ENCODE measurements at regions not wholly inside any gene's neighbourhood (a gene's known extent, or its start where the extent isn't known, plus 50 kb on each side); places are given as distances from the start of the nearest gene placed in this dataset.
A peak's percentile ranks its signal among the peaks of the same experiment; 100 is the strongest.

- Histone ChIP-seq H3K4me1 (ENCODE audit: insufficient read depth, low read length) (no peaks in the 10 kb centered on the region), H3K9me3 (ENCODE audit: low read length) (no peaks in the 10 kb centered on the region), H3K4me2 (ENCODE audit: low read depth, low read length) (no peak overlapping the region), H3K79me2 (ENCODE audit: insufficient read depth, low read length) (no peaks in the 10 kb centered on the region), H3K4me3 (replicated peaks in 1 of 3; ENCODE audit: insufficient read depth in 1 of 3, low read depth in 2 of 3, low read length in 3 of 3) (no peak overlapping the region), H3K36me3 (replicated peaks in 1 of 2; ENCODE audit: control insufficient read depth in 1 of 2, insufficient read depth in 2 of 2, low read length in 2 of 2) (no peaks in the 10 kb centered on the region), H3K9ac (ENCODE audit: insufficient read depth, low read depth, low read length) (no peak overlapping the region), H3K27ac (ENCODE audit: extremely low read length, insufficient read depth, low read length) (no peak overlapping the region), H4K20me1 (ENCODE audit: insufficient read depth, low read length) (no peaks in the 10 kb centered on the region; the same call in 1 of the 2 replicates), H2AFZ (ENCODE audit: low read length) (no peak overlapping the region), H3K27me3 (ENCODE audit: control insufficient read depth in 1 of 2, insufficient read depth in 2 of 2, low read length in 2 of 2) (peaks cover 6 to 42% of the 10 kb centered on the region in 2 experiments; a peak in 4 of 5 replicates)
- ChIA-PET POLR2A (no interaction called here), CTCF (ENCODE audit: low intra/inter-chr PET ratio, low total read pairs) (no interaction called here)
- in situ Hi-C loops (cut with HindIII; ENCODE audit: extremely low pct_ligation_motif_present, low pct_unique_long_range_greater_than_20kb) (no loop called here), intact Hi-C loops (cut with micrococcal nuclease; ENCODE audit: unreplicated experiment) (no loop called here)
- DNase-seq (ENCODE audit: low spot score) (no peak), ATAC-seq (peak; percentile 36; the same call in 2 of the 3 replicates), FAIRE-seq (no peak)
- no TSS peak for BruUV-seq (replicated peaks)
- 23% methylated on average over 16 of the region's 16 CpGs for WGBS (ENCODE audit: low lambda C conversion rate)
- no peak for TF ChIP-seq PATZ1 (CRISPR knock-in tag; IDR thresholded peaks at IDR 0.05)
- TF ChIP-seq CTCF (CRISPR knock-in tag; IDR thresholded peaks at IDR 0.05), result peak; percentile 38
- TF ChIP-seq ZNF629 (CRISPR knock-in tag; conservative IDR thresholded peaks at IDR 0.05), result peak; percentile 48
Measured at GRCh38 chr2:129764376-129765325, 214.8 kb upstream of the RAB6C start.
